ENCODE measurements at regions not wholly inside any gene's neighbourhood (a gene's known extent, or its start where the extent isn't known, plus 50 kb on each side); places are given as distances from the start of the nearest gene placed in this dataset.

DNA sequence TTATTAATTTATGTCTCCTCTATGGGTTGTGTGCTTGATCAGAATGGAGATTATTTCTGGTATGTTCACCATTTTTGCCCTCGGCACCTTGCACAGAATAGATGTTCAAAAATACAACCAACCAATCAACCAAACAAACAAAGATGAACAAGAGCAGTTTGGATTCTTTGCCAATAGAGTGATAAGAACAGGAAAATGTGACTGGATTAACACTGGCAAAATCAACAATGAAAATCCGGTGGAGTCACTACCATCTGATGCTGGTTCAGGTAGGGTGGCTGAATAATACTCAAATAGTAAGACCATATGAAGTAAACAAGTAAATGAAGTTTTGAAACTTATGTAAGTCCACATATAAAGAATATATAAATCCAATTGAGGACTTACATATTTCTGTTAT, 685.0 kb upstream of the EPHA5 start:
- TF ChIP-seq, protein P1, sequence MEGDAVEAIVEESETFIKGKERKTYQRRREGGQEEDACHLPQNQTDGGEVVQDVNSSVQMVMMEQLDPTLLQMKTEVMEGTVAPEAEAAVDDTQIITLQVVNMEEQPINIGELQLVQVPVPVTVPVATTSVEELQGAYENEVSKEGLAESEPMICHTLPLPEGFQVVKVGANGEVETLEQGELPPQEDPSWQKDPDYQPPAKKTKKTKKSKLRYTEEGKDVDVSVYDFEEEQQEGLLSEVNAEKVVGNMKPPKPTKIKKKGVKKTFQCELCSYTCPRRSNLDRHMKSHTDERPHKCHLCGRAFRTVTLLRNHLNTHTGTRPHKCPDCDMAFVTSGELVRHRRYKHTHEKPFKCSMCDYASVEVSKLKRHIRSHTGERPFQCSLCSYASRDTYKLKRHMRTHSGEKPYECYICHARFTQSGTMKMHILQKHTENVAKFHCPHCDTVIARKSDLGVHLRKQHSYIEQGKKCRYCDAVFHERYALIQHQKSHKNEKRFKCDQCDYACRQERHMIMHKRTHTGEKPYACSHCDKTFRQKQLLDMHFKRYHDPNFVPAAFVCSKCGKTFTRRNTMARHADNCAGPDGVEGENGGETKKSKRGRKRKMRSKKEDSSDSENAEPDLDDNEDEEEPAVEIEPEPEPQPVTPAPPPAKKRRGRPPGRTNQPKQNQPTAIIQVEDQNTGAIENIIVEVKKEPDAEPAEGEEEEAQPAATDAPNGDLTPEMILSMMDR (IDR thresholded peaks at IDR 0.05): no peak
- TF ChIP-seq POLR2A (IDR thresholded peaks at IDR 0.05): no peak

Data from uterus (tissue), 2 donors.